RWPE1 (cell line): ENCODE measurements at regions not wholly inside any gene's neighbourhood (a gene's known extent, or its start where the extent isn't known, plus 50 kb on each side); places are given as distances from the start of the nearest gene placed in this dataset.

Experiments
- CTCF ChIA-PET: fragments of 350-600 bp; sonication (Branson Sonifier 250); formaldehyde crosslinking; extraction: SDS; loops from one replicate; lab custom pipeline; 2021; lab: Yijun Ruan, JAX
- POLR2A ChIA-PET: fragments of 400-600 bp; formaldehyde crosslinking; extraction: SDS; loops from one replicate; lab custom pipeline; 2020; ENCODE audit warnings: antibody characterized with exemption; ENCODE audit not compliant: low non-redundant PET; lab: Yijun Ruan, JAX
- DNase-seq: peaks from one replicate; pipeline ENCODE4 v3.0.0; 2012; ENCODE audit warnings: low spot score
- H3K27ac ChIP-seq: fragments of 450-650 bp; 2 replicates; pipeline ENCODE4 v1.5.1; 2017
- CTCF ChIP-seq: fragments of 450-650 bp; conservative IDR thresholded peaks from 2 replicates; pipeline ENCODE4 v1.5.1; 2017; ENCODE audit warnings: low read depth, mild to moderate bottlenecking

GRCh38 chr18:75874401-75875089, 447.0 kb upstream of the SMIM21 start:
- TF ChIP-seq CTCF = no peak
- ChIA-PET POLR2A (no interaction called here), CTCF (no interaction called here)
- H3K27ac ChIP-seq = no peak overlapping the region
- DNase-seq = no peak

GRCh38 chr18:75871596-75871995, 444.1 kb upstream of the SMIM21 start:
- DNase-seq = no peak
- TF ChIP-seq CTCF = no peak
- POLR2A ChIA-PET = no interaction called here
- H3K27ac ChIP-seq = no peak overlapping the region
- CTCF ChIA-PET = no interaction called here

GRCh38 chr18:75869162-75869561, 441.7 kb upstream of the SMIM21 start:
- ChIA-PET POLR2A (no interaction called here), CTCF (no interaction called here)
- TF ChIP-seq CTCF = no peak
- DNase-seq = no peak
- H3K27ac ChIP-seq = no peak overlapping the region

GRCh38 chr18:75868031-75868430, 440.5 kb upstream of the SMIM21 start:
- no peak for DNase-seq
- no peak for TF ChIP-seq CTCF
- H3K27ac ChIP-seq = no peak overlapping the region
- POLR2A ChIA-PET = no interaction called here
- CTCF ChIA-PET = no interaction called here

GRCh38 chr18:75865639-75866038, 438.1 kb upstream of the SMIM21 start:
- no peak for DNase-seq
- POLR2A ChIA-PET = no interaction called here
- TF ChIP-seq CTCF = no peak
- CTCF ChIA-PET = no interaction called here
- no peak overlapping the region for H3K27ac ChIP-seq

- ChIA-PET POLR2A (no interaction called here), CTCF (no interaction called here)
- TF ChIP-seq CTCF = no peak
- DNase-seq = no peak
- no peak overlapping the region for H3K27ac ChIP-seq
Measured at GRCh38 chr18:75864816-75865215, 437.3 kb upstream of the SMIM21 start.
